Fibroblast of lung (primary cell): ENCODE measurements at regions not wholly inside any gene's neighbourhood (a gene's known extent, or its start where the extent isn't known, plus 50 kb on each side); places are given as distances from the start of the nearest gene placed in this dataset.

ENCODE experiments used
- EZH2 ChIP-seq: IDR thresholded peaks from 2 replicates; pipeline ENCODE4 v1.5.1; 2012; ENCODE audit warnings: low read length, control low read depth, mild to moderate bottlenecking; ENCODE audit errors: missing control alignments
- TF ChIP-seq, protein P1 (sequence below), 2 donors: IDR thresholded peaks in 1 of 2; conservative IDR thresholded peaks in 1 of 2; 1 replicate in 1 of 2; 2 replicates in 1 of 2; pipeline ENCODE4 v1.5.1; 2011 to 2012; ENCODE audit warnings: low read length in 2 of 2, control low read depth in 1 of 2, inconsistent platforms in 1 of 2, low read depth in 1 of 2, mild to moderate bottlenecking in 1 of 2

DNA sequence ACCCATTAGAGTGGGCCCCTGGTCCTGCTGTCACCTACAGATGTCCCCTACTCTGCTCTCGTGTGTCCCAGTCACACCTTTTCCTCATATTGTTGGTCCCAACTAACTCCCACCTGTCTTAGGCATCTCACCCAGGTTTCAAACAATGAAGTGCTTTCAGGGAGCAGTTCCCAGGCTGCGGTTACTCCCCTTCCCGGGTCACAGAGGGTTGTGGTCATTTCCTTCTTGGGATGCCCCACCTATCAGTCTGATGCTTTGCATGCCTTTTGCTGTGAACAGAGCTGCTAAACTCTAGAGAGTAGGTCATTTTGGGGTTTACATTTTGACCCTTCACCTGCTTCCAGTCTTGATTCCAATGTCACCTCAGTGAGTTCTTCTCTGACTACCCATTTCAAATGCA lies 181.6 kb downstream of the CDC5L start:
- TF ChIP-seq, protein P1, sequence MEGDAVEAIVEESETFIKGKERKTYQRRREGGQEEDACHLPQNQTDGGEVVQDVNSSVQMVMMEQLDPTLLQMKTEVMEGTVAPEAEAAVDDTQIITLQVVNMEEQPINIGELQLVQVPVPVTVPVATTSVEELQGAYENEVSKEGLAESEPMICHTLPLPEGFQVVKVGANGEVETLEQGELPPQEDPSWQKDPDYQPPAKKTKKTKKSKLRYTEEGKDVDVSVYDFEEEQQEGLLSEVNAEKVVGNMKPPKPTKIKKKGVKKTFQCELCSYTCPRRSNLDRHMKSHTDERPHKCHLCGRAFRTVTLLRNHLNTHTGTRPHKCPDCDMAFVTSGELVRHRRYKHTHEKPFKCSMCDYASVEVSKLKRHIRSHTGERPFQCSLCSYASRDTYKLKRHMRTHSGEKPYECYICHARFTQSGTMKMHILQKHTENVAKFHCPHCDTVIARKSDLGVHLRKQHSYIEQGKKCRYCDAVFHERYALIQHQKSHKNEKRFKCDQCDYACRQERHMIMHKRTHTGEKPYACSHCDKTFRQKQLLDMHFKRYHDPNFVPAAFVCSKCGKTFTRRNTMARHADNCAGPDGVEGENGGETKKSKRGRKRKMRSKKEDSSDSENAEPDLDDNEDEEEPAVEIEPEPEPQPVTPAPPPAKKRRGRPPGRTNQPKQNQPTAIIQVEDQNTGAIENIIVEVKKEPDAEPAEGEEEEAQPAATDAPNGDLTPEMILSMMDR (conservative IDR thresholded peaks at IDR 0.05 in 1 of 2, IDR thresholded peaks at IDR 0.05 in 1 of 2; ENCODE audit: low read depth in 1 of 2, low read length in 2 of 2), result no peak
- no peak for TF ChIP-seq EZH2
